Glutamatergic neuron (in vitro differentiated cells): ENCODE measurements at regions not wholly inside any gene's neighbourhood (a gene's known extent, or its start where the extent isn't known, plus 50 kb on each side); places are given as distances from the start of the nearest gene placed in this dataset.

ENCODE experiments used
- DNase-seq: peaks from one replicate; pipeline ENCODE4 v3.0.0; 2022
- H3K27ac Mint-ChIP-seq: one replicate; pipeline ENCODE4 v1.8.0; 2020; ENCODE audit warnings: mild to moderate bottlenecking, mixed read lengths, inconsistent platforms; ENCODE audit not compliant: unreplicated experiment
- H3K27me3 Mint-ChIP-seq: one replicate; pipeline ENCODE4 v1.8.0; 2020; ENCODE audit warnings: mild to moderate bottlenecking, moderate library complexity, mixed read lengths, inconsistent platforms; ENCODE audit not compliant: unreplicated experiment
- H3K36me3 Mint-ChIP-seq: one replicate; pipeline ENCODE4 v1.8.0; 2020; ENCODE audit warnings: mild to moderate bottlenecking, mixed read lengths, inconsistent platforms; ENCODE audit not compliant: unreplicated experiment
- H3K4me1 Mint-ChIP-seq: one replicate; pipeline ENCODE4 v1.8.0; 2020; ENCODE audit warnings: mild to moderate bottlenecking, low read depth, mixed read lengths, inconsistent platforms; ENCODE audit not compliant: unreplicated experiment
- H3K4me3 Mint-ChIP-seq: one replicate; pipeline ENCODE4 v1.8.0; 2020; ENCODE audit warnings: mild to moderate bottlenecking, mixed read lengths, inconsistent platforms; ENCODE audit not compliant: unreplicated experiment
- H3K9me3 Mint-ChIP-seq: one replicate; pipeline ENCODE4 v1.8.0; 2020; ENCODE audit warnings: mild to moderate bottlenecking, moderate library complexity, mixed read lengths, inconsistent platforms; ENCODE audit not compliant: unreplicated experiment
- CTCF ChIP-seq: fragments of 200-600 bp; sonication (generic); IDR thresholded peaks from one replicate; pipeline ENCODE4 v1.5.0; 2021; ENCODE audit not compliant: partially characterized antibody, unreplicated experiment

- no peak overlapping the region for H3K4me3 Mint-ChIP-seq
- TF ChIP-seq CTCF = no peak
- H3K27ac Mint-ChIP-seq = no peak overlapping the region
- no peaks in the 10 kb centered on the region for H3K27me3 Mint-ChIP-seq
- H3K4me1 Mint-ChIP-seq = peaks cover 5% of the 10 kb centered on the region
- no peaks in the 10 kb centered on the region for H3K36me3 Mint-ChIP-seq
- no peak for DNase-seq
- H3K9me3 Mint-ChIP-seq = no peaks in the 10 kb centered on the region
These were observed 767.0 kb downstream of the TUSC7 start for GRCh38 chr3:117476572-117476971.

GRCh38 chr3:117477214-117477755, 767.7 kb downstream of the TUSC7 start:
- TF ChIP-seq CTCF = no peak
- no peak for DNase-seq
- Mint-ChIP-seq H3K27ac (no peak overlapping the region), H3K9me3 (no peaks in the 10 kb centered on the region), H3K4me1 (peaks cover 5% of the 10 kb centered on the region), H3K27me3 (no peaks in the 10 kb centered on the region), H3K4me3 (no peak overlapping the region), H3K36me3 (no peaks in the 10 kb centered on the region)

DNA sequence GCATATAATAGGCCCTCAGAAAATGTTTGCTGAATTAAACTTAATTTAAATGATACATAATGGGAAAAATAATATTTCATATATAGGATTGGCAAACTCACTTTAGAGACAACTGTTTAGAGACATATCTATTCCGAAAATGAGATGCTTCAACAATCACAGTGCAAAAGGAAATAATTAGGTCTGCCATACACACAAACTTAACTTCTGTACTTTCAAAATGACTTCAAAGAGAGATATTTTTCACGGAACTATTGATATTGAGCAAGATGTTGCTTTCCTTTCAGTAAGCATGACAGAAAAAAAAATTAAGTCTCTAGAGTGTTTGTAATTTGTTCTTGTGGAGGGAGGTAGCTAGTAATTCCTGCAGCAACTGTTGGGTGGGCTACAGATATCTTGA, 769.5 kb downstream of the TUSC7 start:
- Mint-ChIP-seq H3K27ac (no peak overlapping the region), H3K4me3 (no peak overlapping the region), H3K36me3 (no peaks in the 10 kb centered on the region), H3K27me3 (no peaks in the 10 kb centered on the region), H3K4me1 (peaks cover 7% of the 10 kb centered on the region), H3K9me3 (no peaks in the 10 kb centered on the region)
- no peak for TF ChIP-seq CTCF
- no peak for DNase-seq

DNA sequence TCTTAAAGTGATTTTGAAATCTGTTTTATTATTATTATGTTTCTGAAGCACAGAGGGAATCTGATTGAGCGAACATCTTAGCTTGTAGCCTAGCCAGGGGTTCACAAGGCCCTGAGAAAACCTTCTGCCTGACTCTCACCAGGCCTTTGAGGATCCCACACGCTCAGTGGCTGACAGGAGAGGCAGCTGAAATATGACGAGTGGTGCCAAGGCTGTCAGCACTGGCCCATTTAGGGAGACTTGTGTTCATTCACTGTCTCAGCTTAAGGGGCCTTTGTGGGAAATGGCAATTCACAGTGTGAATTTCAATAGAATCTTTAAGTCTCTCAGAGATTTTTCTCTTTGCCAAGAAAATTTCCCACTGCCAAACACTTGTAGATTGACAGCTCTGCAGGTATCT, 770.9 kb downstream of the TUSC7 start:
- no peaks in the 10 kb centered on the region for H3K27me3 Mint-ChIP-seq
- peaks cover 7% of the 10 kb centered on the region for H3K4me1 Mint-ChIP-seq
- no peak for TF ChIP-seq CTCF
- no peaks in the 10 kb centered on the region for H3K9me3 Mint-ChIP-seq
- no peak overlapping the region for H3K27ac Mint-ChIP-seq
- no peak overlapping the region for H3K4me3 Mint-ChIP-seq
- no peak for DNase-seq
- H3K36me3 Mint-ChIP-seq = no peaks in the 10 kb centered on the region

- no peak for TF ChIP-seq CTCF
- H3K27me3 Mint-ChIP-seq = no peaks in the 10 kb centered on the region
- H3K9me3 Mint-ChIP-seq = no peaks in the 10 kb centered on the region
- no peak for DNase-seq
- no peaks in the 10 kb centered on the region for H3K36me3 Mint-ChIP-seq
- H3K4me3 Mint-ChIP-seq = no peak overlapping the region
- H3K4me1 Mint-ChIP-seq = peaks cover 7% of the 10 kb centered on the region
- no peak overlapping the region for H3K27ac Mint-ChIP-seq
These were observed 771.4 kb downstream of the TUSC7 start for GRCh38 chr3:117480972-117481371.
